ENCODE measurements at regions not wholly inside any gene's neighbourhood (a gene's known extent, or its start where the extent isn't known, plus 50 kb on each side); places are given as distances from the start of the nearest gene placed in this dataset.

DNA sequence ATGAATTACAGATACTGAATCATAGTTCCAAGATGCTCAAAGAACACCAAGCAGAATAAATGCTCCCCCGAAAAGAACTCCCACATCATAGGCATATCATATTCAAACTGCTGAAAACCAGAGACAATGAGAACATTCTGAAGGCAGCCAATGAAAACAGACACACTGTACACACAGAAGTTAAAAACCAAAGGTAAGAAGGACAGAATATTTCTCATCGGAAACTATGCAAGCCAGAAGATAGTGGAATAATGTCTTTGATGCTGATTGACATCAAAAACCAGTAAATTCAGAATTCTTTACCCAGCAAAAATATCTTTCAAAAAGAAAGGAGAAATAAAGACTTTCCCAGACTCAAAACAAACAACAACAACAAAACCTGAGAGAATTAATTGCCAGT lies 73.8 kb upstream of the IRX5 start:
- Histone ChIP-seq H3K27ac (ENCODE audit: low read length) (no peak overlapping the region), H2AFZ (ENCODE audit: low read length) (no peak overlapping the region), H3K9me3 (ENCODE audit: low read length) (no peaks in the 10 kb centered on the region), H3K4me2 (ENCODE audit: low read depth, low read length, poor library complexity, severe bottlenecking) (no peak overlapping the region), H3K36me3 (ENCODE audit: insufficient read depth, low read length) (no peaks in the 10 kb centered on the region), H3K9ac (ENCODE audit: low read length) (no peak overlapping the region), H3K4me3 (ENCODE audit: low read length) (no peak overlapping the region), H3K4me1 (ENCODE audit: low read length) (no peaks in the 10 kb centered on the region), H3K79me2 (ENCODE audit: low read length) (no peaks in the 10 kb centered on the region), H3K27me3 (ENCODE audit: low read length) (no peaks in the 10 kb centered on the region), H3K9me2 (replicated peaks; ENCODE audit: insufficient read depth, low read length) (no peaks in the 10 kb centered on the region), H4K20me1 (ENCODE audit: insufficient read depth, low read depth, low read length) (no peaks in the 10 kb centered on the region)
- DNase-seq, result no peak

DNA sequence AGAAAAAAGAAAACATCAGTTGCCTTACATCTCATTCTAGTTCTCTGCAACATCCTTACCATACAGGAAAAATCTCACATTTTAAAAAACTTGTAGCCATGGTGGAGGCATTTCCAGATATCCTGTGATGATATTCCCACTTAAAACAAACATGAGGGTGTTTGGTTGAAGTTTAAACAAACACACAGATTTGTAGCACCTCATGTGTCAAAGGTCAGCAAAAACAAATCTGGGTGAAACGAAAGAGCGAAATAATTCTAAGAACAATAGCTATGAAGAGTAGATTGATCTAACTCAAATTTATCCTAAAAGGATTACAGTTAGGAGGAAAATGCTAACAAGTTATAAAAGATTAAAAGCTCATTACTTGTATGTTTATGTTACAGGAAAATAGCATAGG lies 83.1 kb upstream of the IRX5 start:
- Histone ChIP-seq H4K20me1 (ENCODE audit: insufficient read depth, low read depth, low read length) (no peaks in the 10 kb centered on the region), H3K79me2 (ENCODE audit: low read length) (no peaks in the 10 kb centered on the region), H2AFZ (ENCODE audit: low read length) (no peak overlapping the region), H3K9me3 (ENCODE audit: low read length) (no peaks in the 10 kb centered on the region), H3K4me3 (ENCODE audit: low read length) (no peak overlapping the region), H3K9me2 (replicated peaks; ENCODE audit: insufficient read depth, low read length) (no peaks in the 10 kb centered on the region), H3K4me1 (ENCODE audit: low read length) (no peaks in the 10 kb centered on the region), H3K9ac (ENCODE audit: low read length) (no peak overlapping the region), H3K27me3 (ENCODE audit: low read length) (no peaks in the 10 kb centered on the region), H3K4me2 (ENCODE audit: low read depth, low read length, poor library complexity, severe bottlenecking) (no peak overlapping the region), H3K36me3 (ENCODE audit: insufficient read depth, low read length) (no peaks in the 10 kb centered on the region; the same call in 1 of the 2 replicates), H3K27ac (ENCODE audit: low read length) (no peak overlapping the region)
- DNase-seq, result no peak

DNA sequence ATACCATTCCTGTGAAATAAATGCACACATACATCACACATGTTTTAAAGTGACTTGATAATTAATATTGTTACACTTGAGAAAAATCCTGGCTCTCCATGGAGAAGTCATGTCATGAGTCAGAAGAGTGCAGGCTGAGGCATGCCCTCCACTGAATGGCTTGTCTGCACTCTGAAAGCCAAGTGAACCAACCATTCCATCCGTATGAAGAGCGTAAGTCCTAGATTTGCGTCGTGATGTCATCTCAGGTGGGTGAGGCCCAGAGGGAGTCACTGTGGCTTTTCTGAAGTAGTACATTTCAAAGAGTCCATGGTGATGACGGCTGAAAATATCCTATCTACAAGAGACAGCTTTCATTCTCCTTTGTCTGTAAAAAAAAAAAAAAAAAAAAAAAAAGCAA lies 83.5 kb upstream of the IRX5 start:
- Histone ChIP-seq H4K20me1 (ENCODE audit: insufficient read depth, low read depth, low read length) (no peaks in the 10 kb centered on the region), H3K27ac (ENCODE audit: low read length) (no peak overlapping the region), H3K4me3 (ENCODE audit: low read length) (no peak overlapping the region), H3K36me3 (ENCODE audit: insufficient read depth, low read length) (no peaks in the 10 kb centered on the region; the same call in 1 of the 2 replicates), H3K27me3 (ENCODE audit: low read length) (no peaks in the 10 kb centered on the region), H3K9me3 (ENCODE audit: low read length) (no peaks in the 10 kb centered on the region), H3K9me2 (replicated peaks; ENCODE audit: insufficient read depth, low read length) (no peaks in the 10 kb centered on the region), H2AFZ (ENCODE audit: low read length) (no peak overlapping the region), H3K4me1 (ENCODE audit: low read length) (no peaks in the 10 kb centered on the region), H3K4me2 (ENCODE audit: low read depth, low read length, poor library complexity, severe bottlenecking) (no peak overlapping the region), H3K79me2 (ENCODE audit: low read length) (no peaks in the 10 kb centered on the region), H3K9ac (ENCODE audit: low read length) (no peak overlapping the region)
- no peak for DNase-seq

DNA sequence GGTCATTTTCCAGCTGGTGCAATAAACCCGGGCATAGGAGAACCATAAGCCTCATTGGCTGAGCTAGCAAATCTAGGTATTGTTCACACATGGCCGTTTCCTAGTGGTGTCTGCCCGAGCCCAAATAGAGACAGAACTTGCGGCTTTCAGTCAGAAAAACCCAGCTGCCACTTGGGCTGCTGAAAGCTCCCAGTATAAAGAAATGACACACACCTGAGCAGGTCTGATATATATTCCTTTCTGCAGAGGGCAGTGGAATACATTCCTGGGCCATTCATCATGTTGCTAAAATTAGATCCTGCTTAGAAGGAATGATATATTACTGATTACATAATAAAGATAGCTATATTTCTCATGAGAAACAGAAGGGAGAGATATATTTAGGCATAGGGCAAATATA lies 83.9 kb upstream of the IRX5 start:
- no peak for DNase-seq
- H3K27ac ChIP-seq (ENCODE audit: low read length), result no peak overlapping the region
- H3K9ac ChIP-seq (ENCODE audit: low read length), result no peak overlapping the region
- no peaks in the 10 kb centered on the region for H3K9me3 ChIP-seq (ENCODE audit: low read length)
- no peak overlapping the region for H3K4me3 ChIP-seq (ENCODE audit: low read length)
- no peaks in the 10 kb centered on the region for H3K4me1 ChIP-seq (ENCODE audit: low read length)
- H3K9me2 ChIP-seq (replicated peaks; ENCODE audit: insufficient read depth, low read length), result no peaks in the 10 kb centered on the region
- no peaks in the 10 kb centered on the region for H3K79me2 ChIP-seq (ENCODE audit: low read length)
- no peak overlapping the region for H3K4me2 ChIP-seq (ENCODE audit: low read depth, low read length, poor library complexity, severe bottlenecking)
- H3K27me3 ChIP-seq (ENCODE audit: low read length), result no peaks in the 10 kb centered on the region
- no peaks in the 10 kb centered on the region for H4K20me1 ChIP-seq (ENCODE audit: insufficient read depth, low read depth, low read length)
- no peaks in the 10 kb centered on the region; the same call in 1 of the 2 replicates for H3K36me3 ChIP-seq (ENCODE audit: insufficient read depth, low read length)
- H2AFZ ChIP-seq (ENCODE audit: low read length), result no peak overlapping the region

DNA sequence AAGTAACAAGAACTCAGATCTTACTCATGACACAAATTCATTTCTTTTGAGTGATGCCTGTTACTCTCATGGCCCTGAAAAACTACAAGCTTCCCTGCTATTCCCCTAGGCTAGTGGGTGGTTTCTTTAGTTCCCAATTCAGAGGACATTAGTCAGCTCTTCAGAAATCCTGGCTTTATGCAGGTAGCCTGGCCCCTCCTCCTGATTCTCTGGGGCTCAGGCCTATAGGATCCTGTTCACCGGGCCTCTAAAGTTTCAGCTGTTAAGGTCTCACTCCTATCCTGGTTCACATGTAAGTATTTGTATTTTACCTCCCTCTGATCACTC lies 87.3 kb upstream of the IRX5 start:
- H3K79me2 ChIP-seq (ENCODE audit: low read length), result no peaks in the 10 kb centered on the region

GRCh38 chr16:54842743-54843423 lies 87.8 kb upstream of the IRX5 start:
- Histone ChIP-seq H3K27ac (ENCODE audit: low read length) (no peak overlapping the region), H3K36me3 (ENCODE audit: insufficient read depth, low read length) (no peaks in the 10 kb centered on the region; the same call in 1 of the 2 replicates), H3K9me2 (replicated peaks; ENCODE audit: insufficient read depth, low read length) (no peaks in the 10 kb centered on the region), H3K4me3 (ENCODE audit: low read length) (no peak overlapping the region), H3K9ac (ENCODE audit: low read length) (no peak overlapping the region), H3K4me1 (ENCODE audit: low read length) (no peaks in the 10 kb centered on the region), H3K4me2 (ENCODE audit: low read depth, low read length, poor library complexity, severe bottlenecking) (no peak overlapping the region), H3K79me2 (ENCODE audit: low read length) (no peaks in the 10 kb centered on the region), H3K27me3 (ENCODE audit: low read length) (no peaks in the 10 kb centered on the region), H3K9me3 (ENCODE audit: low read length) (no peaks in the 10 kb centered on the region), H2AFZ (ENCODE audit: low read length) (no peak overlapping the region), H4K20me1 (ENCODE audit: insufficient read depth, low read depth, low read length) (no peaks in the 10 kb centered on the region)
- no peak for DNase-seq

More for the DNA sequence above, 87.3 kb upstream of the IRX5 start:
- no peak overlapping the region for H3K9ac ChIP-seq (ENCODE audit: low read length)
- no peaks in the 10 kb centered on the region for H3K9me2 ChIP-seq (replicated peaks; ENCODE audit: insufficient read depth, low read length)
- H3K27me3 ChIP-seq (ENCODE audit: low read length), result no peaks in the 10 kb centered on the region
- no peaks in the 10 kb centered on the region for H4K20me1 ChIP-seq (ENCODE audit: insufficient read depth, low read depth, low read length)
- no peaks in the 10 kb centered on the region; the same call in 1 of the 2 replicates for H3K36me3 ChIP-seq (ENCODE audit: insufficient read depth, low read length)
- H3K4me1 ChIP-seq (ENCODE audit: low read length), result no peaks in the 10 kb centered on the region
- H2AFZ ChIP-seq (ENCODE audit: low read length), result no peak overlapping the region
- H3K9me3 ChIP-seq (ENCODE audit: low read length), result no peaks in the 10 kb centered on the region
- no peak overlapping the region for H3K4me2 ChIP-seq (ENCODE audit: low read depth, low read length, poor library complexity, severe bottlenecking)
- no peak for DNase-seq
- H3K27ac ChIP-seq (ENCODE audit: low read length), result no peak overlapping the region
- H3K4me3 ChIP-seq (ENCODE audit: low read length), result no peak overlapping the region

GRCh38 chr16:54829691-54830090 lies 101.0 kb upstream of the IRX5 start:
- Histone ChIP-seq H3K36me3 (ENCODE audit: insufficient read depth, low read length) (no peaks in the 10 kb centered on the region), H3K27ac (ENCODE audit: low read length) (no peak overlapping the region), H3K79me2 (ENCODE audit: low read length) (no peaks in the 10 kb centered on the region), H3K4me2 (ENCODE audit: low read depth, low read length, poor library complexity, severe bottlenecking) (no peak overlapping the region), H3K9ac (ENCODE audit: low read length) (no peak overlapping the region), H3K4me3 (ENCODE audit: low read length) (no peak overlapping the region), H3K9me2 (replicated peaks; ENCODE audit: insufficient read depth, low read length) (no peaks in the 10 kb centered on the region), H3K4me1 (ENCODE audit: low read length) (no peaks in the 10 kb centered on the region), H3K27me3 (ENCODE audit: low read length) (no peaks in the 10 kb centered on the region), H3K9me3 (ENCODE audit: low read length) (no peaks in the 10 kb centered on the region), H4K20me1 (ENCODE audit: insufficient read depth, low read depth, low read length) (no peaks in the 10 kb centered on the region), H2AFZ (ENCODE audit: low read length) (no peak overlapping the region)
- DNase-seq, result no peak

DNA sequence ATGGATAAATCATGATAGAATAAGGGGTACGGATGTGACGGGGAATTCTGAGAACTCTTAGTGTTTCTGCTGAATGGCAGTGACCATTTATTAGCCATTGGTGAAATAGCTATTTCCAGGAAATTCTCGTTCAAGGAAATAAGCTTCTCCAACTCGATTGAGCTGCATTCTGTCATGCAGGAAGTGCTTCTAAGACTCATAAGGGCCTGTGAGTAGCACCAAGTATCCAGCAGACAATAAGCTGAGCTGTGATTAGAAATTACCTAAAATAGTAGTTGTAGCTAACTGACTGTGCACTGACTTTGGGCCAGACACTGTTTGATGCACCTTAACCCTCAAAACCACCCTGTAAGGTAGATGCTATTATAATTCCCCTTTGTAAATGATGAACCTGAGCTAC lies 107.8 kb upstream of the IRX5 start:
- no peak for DNase-seq
- no peaks in the 10 kb centered on the region for H3K36me3 ChIP-seq (ENCODE audit: insufficient read depth, low read length)

More for the DNA sequence above, 107.8 kb upstream of the IRX5 start:
- H3K27ac ChIP-seq (ENCODE audit: low read length), result no peak overlapping the region
- H3K9me3 ChIP-seq (ENCODE audit: low read length), result no peaks in the 10 kb centered on the region
- no peaks in the 10 kb centered on the region for H3K9me2 ChIP-seq (replicated peaks; ENCODE audit: insufficient read depth, low read length)
- no peaks in the 10 kb centered on the region for H3K4me1 ChIP-seq (ENCODE audit: low read length)
- no peaks in the 10 kb centered on the region for H3K79me2 ChIP-seq (ENCODE audit: low read length)
- H2AFZ ChIP-seq (ENCODE audit: low read length), result no peak overlapping the region
- no peak overlapping the region for H3K9ac ChIP-seq (ENCODE audit: low read length)
- no peak overlapping the region for H3K4me2 ChIP-seq (ENCODE audit: low read depth, low read length, poor library complexity, severe bottlenecking)
- no peaks in the 10 kb centered on the region for H4K20me1 ChIP-seq (ENCODE audit: insufficient read depth, low read depth, low read length)
- 0 out of 2 replicates have a peak, but pooled peaks cover 2% of the 10 kb centered on the region for H3K27me3 ChIP-seq (ENCODE audit: low read length)
- H3K4me3 ChIP-seq (ENCODE audit: low read length), result no peak overlapping the region

Data from Karpas-422 (cell line).